ENCODE measurements at regions not wholly inside any gene's neighbourhood (a gene's known extent, or its start where the extent isn't known, plus 50 kb on each side); places are given as distances from the start of the nearest gene placed in this dataset.

DNA sequence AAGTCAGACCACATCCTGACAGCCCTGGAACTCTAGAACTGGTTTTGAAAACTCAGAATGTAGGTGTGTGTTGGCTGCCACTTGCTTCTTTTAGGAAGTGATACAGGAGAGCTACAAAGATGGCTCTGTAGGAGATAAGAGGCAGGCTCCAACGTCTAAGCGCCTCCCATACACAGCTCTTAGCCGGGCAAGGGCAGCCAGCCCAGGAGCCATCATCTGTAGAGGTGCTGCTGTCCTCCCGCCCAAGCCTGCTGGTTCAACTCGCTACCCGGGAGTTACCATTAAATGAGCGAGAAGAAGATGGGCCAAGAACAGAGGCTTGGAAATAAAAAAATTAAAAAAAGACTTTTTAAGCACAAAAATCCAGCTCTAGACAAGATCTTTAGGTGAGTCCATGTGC lies 61.2 kb upstream of the DIO3 start:
- DNase-seq, result no peak

GRCh38 chr14:101500681-101501080 lies 60.6 kb upstream of the DIO3 start:
- DNase-seq, result no peak

GRCh38 chr14:101501341-101501740 lies 60.0 kb upstream of the DIO3 start:
- DNase-seq, result no peak

DNA sequence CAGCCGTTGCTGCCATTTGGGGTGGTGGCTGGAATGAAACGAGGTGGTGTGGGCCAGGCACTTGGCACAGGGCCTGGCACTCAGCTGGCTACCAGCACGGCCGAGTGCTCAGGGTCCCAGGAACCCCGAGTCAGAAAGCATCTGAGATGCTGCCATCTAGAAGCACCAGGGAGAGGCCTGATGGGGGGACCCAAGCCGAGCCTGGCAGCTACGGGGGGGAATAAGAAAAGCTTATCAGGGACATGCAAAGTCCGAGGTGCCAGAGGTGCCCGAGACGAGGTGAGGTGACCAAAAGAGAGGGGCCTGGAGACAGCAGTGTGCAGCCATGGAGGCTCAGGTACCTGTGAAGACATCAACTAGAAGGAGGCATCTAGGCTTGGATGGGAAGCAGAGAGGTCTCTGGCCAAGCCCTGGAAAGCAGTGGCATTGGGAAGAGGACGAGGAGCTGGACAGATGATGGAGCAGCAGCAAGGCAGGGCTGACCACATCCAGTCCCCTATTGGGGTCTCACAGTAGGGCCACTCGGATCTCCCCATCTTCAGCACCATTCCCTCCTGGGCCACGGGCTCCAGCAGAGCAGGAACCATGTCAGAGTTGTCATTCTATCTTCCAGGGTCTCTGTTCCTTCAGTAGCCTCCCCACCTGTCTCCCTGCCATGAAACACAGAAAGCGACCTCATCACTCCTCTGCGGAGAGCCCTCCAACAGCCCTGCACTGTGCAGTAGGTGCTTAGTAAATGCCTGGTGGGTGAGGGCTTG lies 59.3 kb upstream of the DIO3 start:
- DNase-seq, result no peak

DNA sequence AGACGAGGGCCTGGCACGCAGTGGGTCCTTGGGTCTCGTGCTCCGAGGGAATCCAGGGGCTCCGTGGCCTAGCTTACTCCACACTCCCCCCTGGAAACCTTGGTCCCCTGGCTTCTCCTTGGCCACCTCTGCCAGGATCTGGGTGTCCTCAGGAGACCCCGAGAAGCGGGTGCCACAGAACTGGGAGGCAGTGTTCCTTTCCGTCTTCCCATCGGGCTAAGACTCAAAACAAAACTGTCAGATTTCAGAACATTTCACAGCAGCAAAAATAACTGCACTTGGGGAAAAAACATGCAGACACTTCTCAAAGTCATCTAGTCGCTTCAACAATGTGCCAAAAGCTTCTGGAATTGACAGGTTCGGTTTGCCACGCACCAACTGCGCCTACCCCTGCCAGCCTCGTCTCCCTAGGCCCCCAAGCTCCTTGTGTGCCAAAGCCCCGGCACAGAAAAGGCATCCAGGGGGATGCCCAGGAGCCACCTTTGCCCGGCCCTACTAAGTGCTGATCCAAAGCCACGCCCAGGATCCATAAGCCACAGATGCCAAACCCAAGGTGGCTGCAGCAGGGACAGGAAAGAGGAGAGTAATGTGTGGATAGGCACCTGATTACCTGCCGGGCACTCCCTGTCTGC lies 58.4 kb upstream of the DIO3 start:
- no peak for DNase-seq

- DNase-seq, result no peak
Observed at GRCh38 chr14:101503431-101504095, 57.7 kb upstream of the DIO3 start.

DNA sequence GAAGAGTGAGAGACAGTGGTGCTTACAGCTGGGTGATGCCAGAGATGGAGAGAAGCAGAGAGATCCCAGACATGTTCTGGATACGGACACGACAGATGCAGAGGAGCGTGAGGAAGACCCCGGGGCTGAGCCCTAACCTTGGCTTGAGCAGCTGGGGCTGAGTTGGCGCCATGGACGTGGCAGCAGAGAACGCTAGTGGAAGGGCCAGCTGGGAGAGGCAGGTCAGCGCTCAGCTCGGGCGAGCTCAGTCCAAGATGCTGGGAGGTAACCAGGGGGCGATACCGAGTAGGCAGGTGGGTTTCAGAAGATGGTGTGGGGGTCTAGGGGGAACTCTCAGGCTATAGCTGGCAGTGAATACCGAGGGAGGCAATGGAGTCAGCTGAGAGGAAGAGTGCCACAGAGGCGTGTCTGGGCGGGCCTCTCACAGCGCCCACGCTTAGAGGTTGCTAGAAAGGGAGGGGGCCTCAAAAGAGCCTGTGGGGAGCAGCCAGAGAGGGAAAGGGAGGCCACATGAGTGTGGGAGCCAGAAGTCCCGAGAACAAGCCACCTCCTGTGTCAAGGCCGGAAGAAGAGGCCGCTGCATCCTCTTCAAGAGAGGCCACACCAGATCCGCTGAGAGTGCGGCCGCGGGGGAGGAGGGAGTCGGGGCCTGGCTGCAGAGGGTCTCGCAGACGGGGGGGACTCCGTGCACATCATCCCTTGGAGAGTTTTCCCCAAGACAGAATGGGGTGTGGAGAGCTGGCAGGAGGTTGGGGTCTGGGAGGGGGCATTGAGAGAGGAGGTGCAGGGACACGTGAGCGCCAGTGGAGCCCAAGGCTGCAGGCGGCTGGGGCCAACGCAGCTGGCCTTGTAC lies 57.0 kb upstream of the DIO3 start:
- DNase-seq, result no peak

DNA sequence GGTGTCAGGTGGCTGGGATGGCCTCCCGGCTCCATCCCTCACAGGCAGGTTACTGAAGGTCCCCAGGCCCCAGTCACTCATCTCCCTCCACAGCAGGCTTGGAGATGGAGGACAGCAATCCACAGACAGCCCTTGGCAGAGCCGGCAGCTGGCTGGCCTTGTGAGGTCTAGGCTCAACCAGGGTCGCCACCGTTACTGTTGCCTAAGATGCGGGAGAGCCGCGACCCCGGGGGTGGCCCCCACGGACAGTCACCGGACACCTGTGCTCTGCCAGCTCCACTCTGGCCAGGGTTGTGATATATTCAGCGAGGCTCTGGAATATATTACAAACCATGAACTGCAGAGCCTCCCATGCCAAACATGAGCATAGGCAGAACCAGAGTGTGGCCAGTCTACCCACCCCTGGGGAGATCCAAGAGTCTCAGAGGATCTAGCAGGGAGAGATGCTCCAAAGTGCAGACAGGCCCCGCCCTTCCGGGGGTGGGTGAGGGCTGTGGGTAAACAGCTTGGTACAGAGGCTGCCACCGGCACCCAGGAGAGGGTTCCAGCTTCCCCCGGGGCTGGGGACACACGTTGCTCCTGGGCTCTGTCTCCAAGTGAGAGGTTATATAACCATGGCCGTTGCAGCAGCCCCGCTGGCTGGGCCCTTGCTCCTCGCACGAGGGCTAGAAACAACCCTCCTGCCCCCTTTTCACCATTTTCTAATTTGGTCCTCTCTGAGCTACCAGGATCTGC lies 55.9 kb upstream of the DIO3 start:
- no peak for DNase-seq

DNA sequence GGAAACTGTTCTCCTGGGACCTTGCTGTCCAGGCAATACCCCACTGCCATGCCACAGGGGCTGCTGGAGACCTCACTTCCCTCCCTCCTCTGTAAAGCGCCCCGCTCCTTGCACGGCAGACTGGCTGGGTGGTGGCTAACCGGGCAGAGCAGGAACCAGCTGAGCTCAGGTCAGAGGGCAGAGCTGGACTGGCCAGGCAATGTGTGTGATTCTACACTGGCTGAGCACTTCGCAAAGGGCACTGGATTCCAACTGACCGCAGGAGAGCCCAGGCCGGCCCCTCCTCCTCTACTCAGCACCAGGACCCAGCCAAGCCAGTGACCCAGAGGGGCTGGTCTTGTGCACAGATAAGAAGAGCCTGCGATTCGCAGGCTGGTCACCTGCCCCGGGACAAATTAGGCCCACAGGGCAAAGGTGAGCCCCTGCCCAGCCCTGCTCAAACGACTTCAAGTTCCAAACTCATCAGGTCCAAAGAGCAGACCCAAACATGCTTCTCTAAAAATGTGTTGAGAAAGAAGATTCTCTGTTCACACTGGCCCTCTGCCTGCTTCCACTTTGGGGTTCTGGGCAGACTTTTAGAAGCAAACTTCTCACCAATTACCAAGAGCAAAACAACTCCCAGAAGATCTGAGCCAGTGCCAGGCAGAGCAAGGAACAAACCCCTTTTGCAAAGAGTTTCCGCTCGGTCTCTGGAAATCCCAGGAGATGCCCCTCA lies 54.9 kb upstream of the DIO3 start:
- DNase-seq, result no peak

- no peak for DNase-seq
Observed at GRCh38 chr14:101506926-101507835, 54.1 kb upstream of the DIO3 start.

DNA sequence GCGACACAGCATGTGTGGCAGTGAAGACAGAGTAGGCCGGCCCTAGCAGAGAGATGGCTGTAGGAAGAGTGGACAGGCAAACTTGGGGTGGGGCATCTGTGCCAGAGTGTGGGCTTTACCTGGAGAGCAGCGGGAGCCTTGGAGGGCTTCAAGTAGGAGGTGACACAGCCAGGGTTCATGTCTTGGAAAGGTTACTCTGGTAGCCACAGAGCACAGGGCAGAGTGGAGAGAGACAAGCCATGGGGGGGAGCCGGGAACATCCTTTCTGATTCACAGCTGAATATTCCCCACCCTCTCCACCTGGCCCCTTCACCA lies 53.5 kb upstream of the DIO3 start:
- DNase-seq, result no peak

DNA sequence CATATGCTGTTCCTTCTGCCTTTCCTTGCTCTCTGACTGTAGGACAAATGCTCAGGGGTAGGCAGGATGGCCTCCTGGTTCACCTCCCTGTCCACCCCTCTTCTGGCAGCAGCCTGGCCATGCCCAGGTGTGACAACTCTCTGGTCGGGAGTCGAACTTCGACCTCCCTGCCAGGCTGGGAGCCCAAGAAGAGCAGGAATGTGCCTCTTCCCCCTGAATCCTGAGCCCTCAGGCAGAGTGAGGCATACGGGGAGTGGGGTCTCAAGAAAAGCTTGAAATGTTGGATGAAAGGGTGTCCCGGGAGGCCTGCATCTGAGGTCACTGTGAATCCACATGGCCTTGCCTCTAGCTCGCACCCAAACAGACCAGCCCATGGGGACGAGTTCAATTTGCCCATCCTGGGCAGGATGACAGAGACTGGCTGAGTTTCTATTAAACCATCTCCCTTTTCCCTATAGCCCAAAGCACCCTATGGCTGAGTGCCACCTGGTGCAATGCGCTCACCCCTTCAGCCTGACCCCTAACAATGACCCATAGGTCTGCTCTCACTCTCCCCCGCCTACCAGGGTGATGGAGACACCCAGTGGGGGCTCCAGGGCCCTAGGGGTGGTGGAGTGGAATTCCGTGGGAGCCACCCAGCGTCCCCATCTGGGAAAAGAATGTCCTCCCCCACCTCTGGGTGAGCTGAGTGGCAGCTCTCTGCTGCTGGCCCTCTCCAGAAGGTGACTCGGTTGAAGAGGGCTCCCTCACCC lies 52.9 kb upstream of the DIO3 start:
- no peak for DNase-seq

DNA sequence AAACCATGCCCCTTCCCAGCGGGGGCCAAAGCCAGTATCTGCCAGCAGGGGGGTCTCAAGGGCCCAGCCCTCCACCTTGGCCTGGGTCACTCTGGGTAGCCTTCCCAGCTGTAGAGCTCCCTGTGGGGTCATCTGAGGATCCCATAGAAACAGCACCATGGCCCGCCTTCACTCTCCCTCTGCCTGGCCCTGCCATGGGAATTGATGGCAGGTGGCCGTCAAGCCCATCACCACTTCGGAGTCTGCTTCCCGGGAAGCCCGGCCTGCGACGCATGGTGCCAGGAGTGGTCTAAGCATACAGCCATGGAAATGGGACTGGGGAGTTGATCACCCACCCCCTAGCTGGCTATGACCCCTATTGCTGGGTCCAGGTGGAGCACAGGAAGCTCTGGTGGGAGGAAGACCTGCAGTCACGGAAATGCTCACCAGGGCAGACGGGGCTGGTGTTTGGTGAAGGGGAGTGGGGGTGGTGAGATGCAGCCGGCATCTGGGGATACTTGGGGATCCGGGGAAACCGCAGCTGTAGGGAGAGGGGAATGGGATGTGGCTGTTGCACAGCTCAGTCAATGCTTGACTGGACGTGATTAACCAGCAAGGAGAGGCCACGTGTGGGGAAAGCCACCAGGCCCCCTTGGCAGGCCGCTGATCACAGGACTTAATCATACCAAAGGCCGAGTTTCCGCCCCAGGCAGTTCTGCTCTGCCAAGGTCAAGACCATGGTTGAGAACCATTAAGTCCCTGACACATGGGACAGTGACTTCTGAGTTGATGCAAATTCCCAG lies 52.2 kb upstream of the DIO3 start:
- no peak for DNase-seq

GRCh38 chr14:101509730-101510371 lies 51.4 kb upstream of the DIO3 start:
- no peak for DNase-seq

DNA sequence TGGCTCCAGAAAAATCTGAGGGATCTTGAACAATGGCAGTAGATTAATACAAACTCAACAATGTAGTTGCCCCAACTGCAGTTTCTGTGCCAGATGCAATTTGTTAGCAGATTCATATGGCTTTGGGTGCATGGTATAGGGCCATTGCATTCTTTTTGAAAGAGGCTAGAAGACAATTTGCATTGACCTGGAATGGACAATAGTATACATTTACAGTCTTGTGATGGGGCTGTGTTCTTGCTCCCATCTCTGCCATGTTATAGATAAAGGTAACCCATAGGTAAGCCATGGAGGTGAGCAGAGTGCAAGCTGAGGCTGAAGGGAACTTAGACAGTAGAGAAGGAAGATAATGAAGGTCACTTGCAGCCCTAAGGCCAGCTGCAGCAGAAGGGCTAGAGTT lies 50.1 kb upstream of the DIO3 start:
- no peak for DNase-seq

Data from activated naive CD4-positive, alpha-beta T cell (primary cell).